Brain microvascular endothelial cell (primary cell): ENCODE measurements at regions not wholly inside any gene's neighbourhood (a gene's known extent, or its start where the extent isn't known, plus 50 kb on each side); places are given as distances from the start of the nearest gene placed in this dataset.
"Not testable (repeated sequence)": the region's sequence is repeated elsewhere in the genome, so short reads cannot be mapped to it uniquely, and the experiment has no call there.

Source experiments
- DNase-seq: peaks from one replicate; pipeline ENCODE4 v3.0.0-alpha.2; 2020
- H3K27ac ChIP-seq: fragments of 250-450 bp; sonication (Bioruptor Pico); 2 replicates; pipeline ENCODE4 v1.5.1; 2020; ENCODE audit warnings: mild to moderate bottlenecking, moderate library complexity
- H3K27me3 ChIP-seq: fragments of 250-450 bp; sonication (Bioruptor Pico); replicated peaks from 2 replicates; pipeline ENCODE4 v1.5.1; 2020; ENCODE audit warnings: mild to moderate bottlenecking
- H3K36me3 ChIP-seq: fragments of 250-450 bp; sonication (Bioruptor Pico); replicated peaks from 2 replicates; pipeline ENCODE4 v1.5.1; 2020; ENCODE audit warnings: mild to moderate bottlenecking
- H3K4me3 ChIP-seq: 2 replicates; pipeline ENCODE4 v1.5.1; 2011; ENCODE audit warnings: low read depth, mild to moderate bottlenecking, control low read depth, low read length, moderate library complexity
- CTCF ChIP-seq: IDR thresholded peaks from 2 replicates; pipeline ENCODE4 v1.5.1; 2011; ENCODE audit warnings: low read depth, mild to moderate bottlenecking, moderate library complexity, low read length, control low read depth, inconsistent platforms; ENCODE audit errors: missing control alignments
- in situ Hi-C: cut with HindIII; loops from 2 replicates; pipeline ENCODE4 v1.10.0; 2017; ENCODE audit warnings: low sequenced_read_pairs, low pct_ligation_motif_present

- H3K4me3 ChIP-seq, result no peak overlapping the region
- no peak for DNase-seq
- H3K27me3 ChIP-seq, result no peaks in the 10 kb centered on the region
- no peak for TF ChIP-seq CTCF
- no peak overlapping the region for H3K27ac ChIP-seq
- no peaks in the 10 kb centered on the region for H3K36me3 ChIP-seq
- in situ Hi-C loops, result no loop called here
Measured at GRCh38 chr2:125654226-125654625, 1001.7 kb upstream of the GYPC start.

- no peaks in the 10 kb centered on the region for H3K27me3 ChIP-seq
- in situ Hi-C loops, result no loop called here
- H3K4me3 ChIP-seq, result no peak overlapping the region
- no peak overlapping the region for H3K27ac ChIP-seq
- no peak for DNase-seq
- no peaks in the 10 kb centered on the region for H3K36me3 ChIP-seq
- TF ChIP-seq CTCF, result no peak
Measured at GRCh38 chr2:125656190-125656589, 999.8 kb upstream of the GYPC start.

GRCh38 chr2:125658583-125658982 is 997.4 kb upstream of the GYPC start:
- Histone ChIP-seq H3K27me3 (no peaks in the 10 kb centered on the region), H3K27ac (no peak overlapping the region), H3K4me3 (no peak overlapping the region), H3K36me3 (no peaks in the 10 kb centered on the region)
- TF ChIP-seq CTCF, result no peak
- DNase-seq, result no peak
- in situ Hi-C loops, result no loop called here

- DNase-seq, in situ Hi-C loops, H3K4me3 ChIP-seq, H3K27me3 ChIP-seq, H3K27ac ChIP-seq, H3K36me3 ChIP-seq: not testable (repeated sequence)
Measured at GRCh38 chr2:125660369-125660768, 995.6 kb upstream of the GYPC start.

GRCh38 chr2:125667630-125668029 is 988.3 kb upstream of the GYPC start:
- Histone ChIP-seq H3K27ac (no peak overlapping the region), H3K36me3 (no peaks in the 10 kb centered on the region), H3K27me3 (no peaks in the 10 kb centered on the region), H3K4me3 (no peak overlapping the region)
- DNase-seq, result no peak
- no peak for TF ChIP-seq CTCF
- in situ Hi-C loops, result no loop called here

- DNase-seq, result no peak
- in situ Hi-C loops, result no loop called here
- Histone ChIP-seq H3K4me3 (no peak overlapping the region), H3K36me3 (no peaks in the 10 kb centered on the region), H3K27me3 (no peaks in the 10 kb centered on the region), H3K27ac (no peak overlapping the region)
- no peak for TF ChIP-seq CTCF
Measured at GRCh38 chr2:125679903-125680302, 976.1 kb upstream of the GYPC start.
